Mammary epithelial cell (primary cell): ENCODE measurements at regions not wholly inside any gene's neighbourhood (a gene's known extent, or its start where the extent isn't known, plus 50 kb on each side); places are given as distances from the start of the nearest gene placed in this dataset.
"Not testable (repeated sequence)": the region's sequence is repeated elsewhere in the genome, so short reads cannot be mapped to it uniquely, and the experiment has no call there.

Experiments
- EZH2 ChIP-seq: IDR thresholded peaks from 2 replicates; pipeline ENCODE4 v1.6.1; 2012; ENCODE audit warnings: low read length, inconsistent platforms, borderline replicate concordance
- TF ChIP-seq, protein P1 (sequence below), 2 donors: IDR thresholded peaks in 1 of 2; conservative IDR thresholded peaks in 1 of 2; 2 replicates each; pipeline ENCODE4 v1.5.1; 2011 to 2012; ENCODE audit warnings: inconsistent platforms in 2 of 2, low read length in 2 of 2, mild to moderate bottlenecking in 2 of 2, control low read depth in 1 of 2, low read depth in 1 of 2; ENCODE audit not compliant: insufficient read depth in 1 of 2; ENCODE audit errors: extremely low read depth in 1 of 2

DNA sequence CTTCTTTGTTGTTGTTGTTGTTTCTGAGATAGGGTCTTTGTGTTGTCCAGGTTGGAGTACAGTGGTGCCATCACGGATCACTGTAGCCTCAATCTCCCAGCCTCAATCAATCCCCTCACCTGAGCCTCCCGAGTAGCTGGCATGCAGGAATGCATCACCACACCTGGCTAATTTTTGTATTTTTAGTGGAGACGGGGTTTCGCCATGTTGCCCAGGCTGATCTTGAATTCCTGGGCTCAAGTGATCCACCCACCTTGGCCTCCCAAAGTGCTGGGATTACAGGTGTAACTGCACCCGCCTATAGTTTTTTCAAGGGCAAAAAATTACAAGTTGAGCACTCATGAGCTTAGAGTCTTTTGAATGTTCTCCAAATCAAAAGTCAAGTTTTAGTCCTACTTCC is 167.2 kb downstream of the DEPDC1B start:
- TF ChIP-seq, protein P1, sequence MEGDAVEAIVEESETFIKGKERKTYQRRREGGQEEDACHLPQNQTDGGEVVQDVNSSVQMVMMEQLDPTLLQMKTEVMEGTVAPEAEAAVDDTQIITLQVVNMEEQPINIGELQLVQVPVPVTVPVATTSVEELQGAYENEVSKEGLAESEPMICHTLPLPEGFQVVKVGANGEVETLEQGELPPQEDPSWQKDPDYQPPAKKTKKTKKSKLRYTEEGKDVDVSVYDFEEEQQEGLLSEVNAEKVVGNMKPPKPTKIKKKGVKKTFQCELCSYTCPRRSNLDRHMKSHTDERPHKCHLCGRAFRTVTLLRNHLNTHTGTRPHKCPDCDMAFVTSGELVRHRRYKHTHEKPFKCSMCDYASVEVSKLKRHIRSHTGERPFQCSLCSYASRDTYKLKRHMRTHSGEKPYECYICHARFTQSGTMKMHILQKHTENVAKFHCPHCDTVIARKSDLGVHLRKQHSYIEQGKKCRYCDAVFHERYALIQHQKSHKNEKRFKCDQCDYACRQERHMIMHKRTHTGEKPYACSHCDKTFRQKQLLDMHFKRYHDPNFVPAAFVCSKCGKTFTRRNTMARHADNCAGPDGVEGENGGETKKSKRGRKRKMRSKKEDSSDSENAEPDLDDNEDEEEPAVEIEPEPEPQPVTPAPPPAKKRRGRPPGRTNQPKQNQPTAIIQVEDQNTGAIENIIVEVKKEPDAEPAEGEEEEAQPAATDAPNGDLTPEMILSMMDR (conservative IDR thresholded peaks at IDR 0.05 in 1 of 2, IDR thresholded peaks at IDR 0.05 in 1 of 2; ENCODE audit: extremely low read depth in 1 of 2, insufficient read depth in 1 of 2, low read depth in 1 of 2, low read length in 2 of 2) = not testable (repeated sequence)
- not testable (repeated sequence) for TF ChIP-seq EZH2
